Cardiac fibroblast (primary cell): ENCODE measurements at regions not wholly inside any gene's neighbourhood (a gene's known extent, or its start where the extent isn't known, plus 50 kb on each side); places are given as distances from the start of the nearest gene placed in this dataset.
A peak's percentile ranks its signal among the peaks of the same experiment; 100 is the strongest.

ENCODE experiments used
- DNase-seq, 2 donors: peaks; one replicate each; pipeline versions ENCODE4 v3.0.0 to v3.0.0-alpha.2; 2010; ENCODE audit warnings: low read depth in 2 of 2
- H3K4me3 ChIP-seq, 2 donors: replicated peaks in 1 of 2; 1 replicate in 1 of 2; 2 replicates in 1 of 2; pipeline ENCODE4 v1.5.1; 2011; ENCODE audit warnings: low read depth in 2 of 2, low read length in 2 of 2, mild to moderate bottlenecking in 2 of 2, moderate library complexity in 1 of 2
- TF ChIP-seq, protein P1 (sequence below): IDR thresholded peaks from one replicate; pipeline ENCODE4 v1.5.1; 2011; ENCODE audit warnings: low read depth, mild to moderate bottlenecking, low read length, inconsistent platforms

DNA sequence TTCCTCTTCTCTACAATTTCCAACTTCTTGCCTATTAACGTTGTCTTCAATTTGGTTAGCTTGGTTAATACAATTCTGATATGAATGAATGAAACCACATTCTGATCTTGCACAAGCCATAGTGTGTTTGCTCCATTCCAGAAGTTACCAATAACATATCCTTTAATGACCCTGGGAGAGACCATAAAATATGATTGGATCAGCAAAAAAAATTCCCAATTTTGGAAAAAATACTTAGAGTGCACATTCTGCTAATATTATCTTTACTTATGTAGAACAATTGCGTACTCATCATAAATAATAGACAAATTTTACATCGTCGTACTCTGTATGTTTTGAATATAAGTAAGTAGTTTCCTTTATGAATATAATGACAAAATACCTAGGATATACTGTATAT, 117.2 kb downstream of the SLITRK5 start:
- TF ChIP-seq, protein P1, sequence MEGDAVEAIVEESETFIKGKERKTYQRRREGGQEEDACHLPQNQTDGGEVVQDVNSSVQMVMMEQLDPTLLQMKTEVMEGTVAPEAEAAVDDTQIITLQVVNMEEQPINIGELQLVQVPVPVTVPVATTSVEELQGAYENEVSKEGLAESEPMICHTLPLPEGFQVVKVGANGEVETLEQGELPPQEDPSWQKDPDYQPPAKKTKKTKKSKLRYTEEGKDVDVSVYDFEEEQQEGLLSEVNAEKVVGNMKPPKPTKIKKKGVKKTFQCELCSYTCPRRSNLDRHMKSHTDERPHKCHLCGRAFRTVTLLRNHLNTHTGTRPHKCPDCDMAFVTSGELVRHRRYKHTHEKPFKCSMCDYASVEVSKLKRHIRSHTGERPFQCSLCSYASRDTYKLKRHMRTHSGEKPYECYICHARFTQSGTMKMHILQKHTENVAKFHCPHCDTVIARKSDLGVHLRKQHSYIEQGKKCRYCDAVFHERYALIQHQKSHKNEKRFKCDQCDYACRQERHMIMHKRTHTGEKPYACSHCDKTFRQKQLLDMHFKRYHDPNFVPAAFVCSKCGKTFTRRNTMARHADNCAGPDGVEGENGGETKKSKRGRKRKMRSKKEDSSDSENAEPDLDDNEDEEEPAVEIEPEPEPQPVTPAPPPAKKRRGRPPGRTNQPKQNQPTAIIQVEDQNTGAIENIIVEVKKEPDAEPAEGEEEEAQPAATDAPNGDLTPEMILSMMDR = no peak
- no peak overlapping the region for H3K4me3 ChIP-seq

DNA sequence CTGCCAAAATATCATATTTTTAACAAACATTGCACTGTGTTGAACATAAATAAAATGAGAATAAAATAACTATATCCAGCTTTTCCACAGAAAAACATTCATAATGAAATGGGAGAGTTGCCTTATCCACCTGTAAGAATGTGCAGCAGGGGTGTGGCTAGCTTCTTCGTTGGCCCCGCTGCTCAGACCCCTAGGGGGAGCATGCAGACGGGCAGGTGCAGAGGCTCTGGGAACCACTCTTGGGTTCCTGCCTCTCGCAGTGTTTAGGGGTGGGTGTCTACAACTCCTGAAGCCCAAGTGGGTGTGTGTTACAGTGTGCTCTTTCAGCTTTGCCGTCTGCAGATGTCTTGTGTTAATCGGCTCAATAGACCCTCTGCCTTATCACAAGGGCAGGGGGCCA, 121.7 kb downstream of the SLITRK5 start:
- TF ChIP-seq, protein P1 = no peak
- no peak overlapping the region for H3K4me3 ChIP-seq
- no peak for DNase-seq

More for the DNA sequence above, 117.2 kb downstream of the SLITRK5 start:
- DNase-seq = no peak

DNA sequence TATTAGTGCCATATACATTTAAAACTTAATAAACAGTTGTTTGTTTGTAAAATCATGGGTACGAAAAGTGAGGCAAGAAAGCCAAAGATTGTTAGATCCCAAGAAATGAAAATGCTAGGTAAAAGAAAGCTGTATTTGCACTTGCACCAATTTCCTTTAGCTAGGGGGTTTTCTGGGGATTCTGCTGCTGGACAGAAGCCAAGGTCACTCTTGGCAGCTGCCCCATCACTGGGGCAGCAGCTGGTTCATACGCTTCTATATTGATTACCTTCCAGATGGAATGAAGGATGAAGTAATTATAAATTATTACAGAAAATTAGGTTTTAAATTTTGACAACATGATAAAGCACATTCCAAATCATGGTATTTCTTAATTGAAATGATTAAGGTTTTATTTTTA, 127.4 kb downstream of the SLITRK5 start:
- no peak for DNase-seq
- no peak overlapping the region for H3K4me3 ChIP-seq
- TF ChIP-seq, protein P1 = no peak

DNA sequence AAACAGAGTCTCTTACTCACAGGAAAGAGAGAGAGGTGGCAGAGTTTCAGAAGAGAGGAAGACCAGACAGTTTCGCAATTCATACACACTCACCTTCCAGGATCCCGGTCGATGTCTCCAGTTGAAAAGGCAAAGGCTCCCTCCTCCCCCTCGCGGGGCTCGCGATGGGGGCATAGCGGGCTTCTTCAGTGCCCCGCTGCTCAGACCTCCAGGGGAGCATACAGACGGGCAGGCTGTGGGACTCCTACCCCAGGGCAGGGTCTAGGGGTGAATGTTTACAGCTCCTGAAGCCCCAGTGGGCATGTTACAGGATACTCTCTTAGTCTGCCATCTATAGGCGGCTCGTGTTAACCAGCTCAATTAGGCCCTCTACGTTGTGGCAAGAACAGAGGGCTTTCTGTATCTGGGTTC, 139.2 kb downstream of the SLITRK5 start:
- no peak overlapping the region for H3K4me3 ChIP-seq
- no peak for DNase-seq
- TF ChIP-seq, protein P1 = no peak

DNA sequence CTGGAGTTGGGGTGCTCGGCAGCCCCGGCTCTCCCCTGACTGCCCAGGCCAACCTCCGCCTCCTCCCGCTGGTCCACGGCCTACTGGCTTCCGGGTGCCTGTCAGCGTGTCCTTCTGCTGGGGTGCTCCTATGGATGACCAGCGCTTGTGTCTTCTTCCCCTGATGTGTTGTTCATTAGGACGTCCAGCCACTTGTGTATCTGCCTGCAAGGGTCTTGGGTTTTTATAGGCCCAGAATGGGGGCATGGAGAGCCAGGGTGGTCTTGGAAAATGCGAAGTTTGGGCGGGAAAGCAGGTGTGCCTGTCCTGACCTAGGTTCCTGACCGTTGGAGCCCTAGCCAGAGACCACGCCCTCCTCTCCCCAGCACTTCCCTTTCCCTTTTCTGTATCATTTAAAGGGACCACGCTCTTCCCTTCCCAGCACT, 139.8 kb downstream of the SLITRK5 start:
- no peak overlapping the region for H3K4me3 ChIP-seq
- no peak for DNase-seq
- TF ChIP-seq, protein P1 = no peak

DNA sequence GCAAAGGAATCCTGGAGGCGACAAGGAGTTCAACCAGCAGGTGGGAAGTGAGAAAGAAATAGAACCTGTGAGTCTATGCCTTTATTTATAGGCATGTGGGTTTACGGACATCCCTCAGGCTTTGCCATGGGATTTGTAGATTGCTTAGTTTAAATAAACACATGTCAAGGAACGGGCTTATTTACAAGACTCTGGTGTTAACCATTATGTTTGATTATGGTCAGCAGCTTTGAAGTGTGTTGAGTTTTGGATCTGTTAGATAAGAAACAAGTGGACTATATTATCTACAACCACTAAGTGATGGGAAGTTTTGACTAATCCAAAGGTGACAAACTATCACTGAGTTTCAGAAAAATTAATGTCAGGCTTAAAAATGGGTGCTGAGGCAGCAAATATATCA, 143.2 kb downstream of the SLITRK5 start:
- no peak overlapping the region for H3K4me3 ChIP-seq
- no peak for DNase-seq
- TF ChIP-seq, protein P1 = no peak

DNA sequence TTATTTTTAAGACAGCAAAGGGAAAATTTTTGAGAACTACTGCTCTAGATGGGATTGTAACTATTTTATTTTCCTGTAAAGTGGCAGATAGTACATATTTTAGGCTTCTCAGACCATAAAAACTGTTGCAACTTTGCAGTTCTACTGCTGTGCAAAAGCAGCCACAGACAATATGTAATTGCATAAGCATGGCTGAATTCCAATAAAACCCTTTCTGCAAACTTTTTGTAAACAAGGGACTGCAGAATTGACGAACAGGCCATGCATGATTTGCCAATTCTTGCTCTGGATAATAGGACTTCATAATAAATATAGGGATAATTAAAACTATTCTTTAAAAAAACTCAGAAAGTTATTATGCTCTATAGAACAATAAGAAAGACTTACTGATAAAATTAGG, 149.1 kb downstream of the SLITRK5 start:
- peak in 1 of 2 donors; percentile 7 for DNase-seq
- no peak overlapping the region for H3K4me3 ChIP-seq

More for the DNA sequence above, 149.1 kb downstream of the SLITRK5 start:
- TF ChIP-seq, protein P1 = no peak
